ENCODE measurements at regions not wholly inside any gene's neighbourhood (a gene's known extent, or its start where the extent isn't known, plus 50 kb on each side); places are given as distances from the start of the nearest gene placed in this dataset.
A peak's percentile ranks its signal among the peaks of the same experiment; 100 is the strongest.

DNA sequence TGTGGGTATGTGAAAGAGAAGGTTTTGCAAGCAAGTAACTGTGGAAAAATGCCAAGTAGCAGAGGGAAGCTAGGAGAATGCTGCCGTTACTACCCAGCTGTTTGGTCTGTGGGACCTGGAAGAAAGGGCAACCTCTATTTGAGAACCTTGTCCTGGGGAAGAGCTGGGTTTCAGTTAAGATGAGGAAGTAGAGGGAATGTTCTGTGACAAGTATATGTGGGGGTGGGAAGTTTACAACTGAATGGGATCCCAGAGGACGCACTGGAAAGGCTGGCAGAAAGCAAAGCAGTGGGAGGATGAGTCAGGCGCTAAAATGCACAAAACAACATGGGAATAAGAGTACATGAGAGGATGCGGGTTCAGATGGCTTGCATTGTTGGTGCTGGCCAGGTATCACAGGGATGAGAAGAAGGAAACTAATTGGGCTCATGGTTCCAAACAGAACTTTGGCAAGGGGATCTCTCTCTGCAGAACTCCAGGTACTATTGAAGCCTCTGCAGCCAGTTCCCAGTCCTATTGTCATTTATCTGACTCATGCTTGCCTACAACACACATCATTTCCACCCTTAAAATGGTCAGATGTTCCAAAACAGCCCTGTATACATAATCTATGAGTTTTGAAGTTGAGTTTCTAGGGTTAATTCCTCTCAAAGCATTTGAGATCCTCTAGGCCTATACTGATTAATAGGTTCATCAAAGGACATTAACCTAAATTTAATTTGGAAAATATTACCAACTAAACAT, 88.5 kb upstream of the VAV3 start:
- in situ Hi-C loops (cut with HindIII; ENCODE audit: low pct_ligation_motif_present, low pct_unique_long_range_greater_than_20kb, low sequenced_read_pairs), result no loop called here
- no peak for DNase-seq

DNA sequence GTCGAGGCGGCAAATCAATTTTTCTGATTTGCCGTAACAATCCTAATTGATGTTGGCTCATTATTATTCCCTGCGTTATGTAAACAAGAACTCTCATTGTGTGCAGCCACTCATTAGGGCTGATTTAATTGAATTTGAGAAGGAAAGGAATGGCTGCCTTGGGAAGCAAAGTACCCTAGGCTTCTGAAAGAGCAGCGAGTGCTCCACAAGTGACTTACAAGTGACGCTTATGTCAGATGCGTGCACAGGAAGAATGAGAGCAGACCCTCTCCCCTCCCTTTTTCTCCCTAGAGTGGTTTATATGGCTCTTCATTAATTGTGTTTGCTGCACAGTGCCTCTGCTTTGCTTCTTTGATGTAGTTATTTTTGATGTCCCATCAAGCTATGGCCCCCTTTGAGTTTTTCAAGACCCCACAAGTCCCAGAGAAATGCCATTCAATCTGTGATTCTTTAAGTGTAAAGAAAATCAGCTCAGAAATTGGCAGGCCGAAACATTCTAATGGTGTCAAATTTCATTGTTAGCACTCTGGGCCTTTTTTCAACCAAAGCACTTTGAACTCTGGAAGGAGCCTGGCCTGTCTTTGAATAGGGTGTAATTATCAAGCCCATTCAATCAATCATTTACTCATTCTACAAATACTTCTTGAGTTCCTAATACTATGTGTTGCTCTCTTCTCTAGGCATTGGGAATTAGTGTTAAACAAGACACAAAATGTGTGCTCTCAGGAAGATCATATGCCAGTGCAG, 86.8 kb upstream of the VAV3 start:
- no peak for DNase-seq
- in situ Hi-C loops (cut with HindIII; ENCODE audit: low pct_ligation_motif_present, low pct_unique_long_range_greater_than_20kb, low sequenced_read_pairs), result no loop called here

DNA sequence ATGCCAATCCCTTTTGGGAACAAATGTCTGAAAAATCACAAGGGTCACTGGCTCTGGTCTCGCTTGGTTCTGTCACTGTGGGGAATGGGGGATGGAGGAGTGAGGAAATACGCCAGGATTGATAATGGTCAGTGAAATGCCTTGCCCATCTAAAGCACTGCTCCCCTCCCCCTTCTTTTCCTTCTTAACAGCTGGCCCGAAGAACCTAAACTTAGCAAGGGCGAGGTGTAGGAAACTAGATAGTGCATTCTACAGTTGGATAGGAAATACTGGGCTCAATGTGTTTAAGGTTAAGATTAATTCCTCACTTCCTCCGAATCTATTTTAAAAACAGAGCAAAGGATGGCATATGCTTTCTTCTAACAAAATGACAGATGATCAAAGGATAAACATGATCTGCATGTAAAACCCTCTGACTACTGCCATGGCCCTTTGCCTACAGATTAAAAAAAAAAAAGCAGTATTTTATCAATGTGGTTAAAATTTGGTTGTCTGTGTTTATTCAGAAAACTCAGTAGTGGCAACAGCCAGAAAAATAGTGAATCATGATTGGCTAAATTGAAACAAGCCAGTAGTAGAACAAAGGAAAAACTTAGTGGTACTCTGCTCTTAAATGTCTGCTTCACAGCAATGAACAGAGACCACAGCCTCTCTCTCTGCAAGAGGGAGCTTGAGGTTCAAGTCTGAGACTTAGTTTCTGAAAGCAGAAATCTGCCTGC, 86.1 kb upstream of the VAV3 start:
- DNase-seq, result no peak
- in situ Hi-C loops (cut with HindIII; ENCODE audit: low pct_ligation_motif_present, low pct_unique_long_range_greater_than_20kb, low sequenced_read_pairs), result no loop called here

DNA sequence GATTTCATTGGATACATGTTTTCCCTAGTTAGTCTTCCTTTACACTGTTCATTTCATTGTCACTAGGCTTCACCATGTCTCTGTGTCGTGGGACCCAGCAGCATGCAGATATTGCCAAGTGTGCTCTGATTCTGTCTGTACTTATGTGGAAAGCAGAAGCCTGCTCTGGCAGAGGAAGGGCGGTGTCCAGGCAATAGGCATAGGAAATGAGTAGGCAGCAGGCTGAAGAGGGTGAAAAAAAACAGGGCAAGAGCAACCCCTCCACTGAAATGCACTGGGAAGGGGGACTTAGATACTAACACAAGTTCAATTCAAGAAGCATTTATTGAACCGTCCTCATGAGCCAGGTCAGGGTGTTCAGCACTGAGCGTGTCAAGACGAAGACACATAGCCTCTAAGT, 85.2 kb upstream of the VAV3 start:
- no peak for DNase-seq
- in situ Hi-C loops (cut with HindIII; ENCODE audit: low pct_ligation_motif_present, low pct_unique_long_range_greater_than_20kb, low sequenced_read_pairs), result no loop called here

DNA sequence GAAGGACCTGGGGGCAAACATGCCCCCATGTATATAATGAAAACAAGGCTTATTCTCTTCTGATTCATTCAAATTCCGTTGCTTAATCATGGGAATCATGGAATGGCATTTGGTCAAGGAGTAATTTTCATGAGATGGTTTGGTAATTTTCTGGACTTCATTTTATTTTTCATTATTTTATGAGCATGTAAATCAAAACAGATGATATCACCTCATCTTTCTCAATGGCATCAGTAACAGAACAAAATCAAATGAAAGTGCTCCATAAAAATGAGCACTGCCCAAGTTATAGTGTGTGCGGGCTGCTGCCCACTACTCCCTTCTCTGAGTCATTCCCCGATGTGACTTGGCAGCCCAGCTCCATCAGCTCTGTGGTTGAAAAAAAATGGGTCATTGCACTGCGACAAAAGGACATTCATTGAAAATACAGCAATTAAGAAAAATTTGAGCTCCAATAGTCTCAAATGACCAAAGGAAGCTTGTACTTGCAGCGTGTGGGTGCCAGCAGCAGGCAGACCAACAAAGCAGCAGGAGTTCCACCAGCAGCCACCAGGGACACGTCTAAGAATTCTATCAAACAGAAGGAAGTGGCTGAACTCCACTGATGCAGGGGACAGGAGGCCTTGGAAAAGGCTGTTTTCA, 84.3 kb upstream of the VAV3 start:
- DNase-seq, result peak; percentile 15
- in situ Hi-C loops (cut with HindIII; ENCODE audit: low pct_ligation_motif_present, low pct_unique_long_range_greater_than_20kb, low sequenced_read_pairs), result no loop called here

DNA sequence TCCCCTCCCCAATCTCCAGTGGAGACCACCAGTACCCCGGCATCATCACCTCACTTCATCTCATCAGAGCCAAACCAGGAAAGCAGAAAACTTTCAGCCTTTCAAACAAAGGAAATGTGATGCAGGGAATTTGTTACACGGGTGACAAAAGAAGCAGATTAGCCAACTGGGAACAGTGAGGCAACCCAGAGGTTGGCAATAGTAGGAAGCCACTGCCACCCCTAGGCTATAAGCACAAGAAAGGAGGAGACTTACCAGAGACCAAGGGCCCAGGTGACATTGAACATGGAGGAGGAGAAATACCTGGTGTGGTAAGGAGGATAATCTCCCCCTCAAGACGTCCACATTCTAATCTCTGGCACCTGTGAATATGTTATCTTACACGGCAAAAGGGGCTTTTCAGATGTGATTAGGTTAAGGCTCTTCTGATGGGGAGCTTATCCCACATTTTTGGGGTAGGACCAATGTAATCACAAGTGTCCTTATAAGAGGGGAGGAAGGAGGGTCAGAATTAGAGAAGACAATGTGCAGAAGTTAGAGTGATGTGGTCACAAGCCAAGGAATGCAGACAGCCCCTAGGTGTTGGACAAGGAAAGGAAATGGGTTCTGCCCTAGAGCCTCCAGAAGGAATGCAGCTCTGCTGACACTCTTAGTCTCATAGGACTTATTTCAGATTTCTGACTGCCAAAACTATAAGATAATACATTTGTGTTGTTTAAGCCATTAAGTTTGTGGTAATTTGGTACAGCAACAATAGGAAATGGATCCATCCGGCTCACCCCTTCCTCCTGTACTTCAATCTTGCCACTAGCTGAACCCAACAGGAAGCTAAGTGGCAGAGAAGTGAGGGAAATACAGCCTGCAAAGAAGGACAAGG, 83.6 kb upstream of the VAV3 start:
- DNase-seq, result no peak
- in situ Hi-C loops (cut with HindIII; ENCODE audit: low pct_ligation_motif_present, low pct_unique_long_range_greater_than_20kb, low sequenced_read_pairs), result no loop called here

DNA sequence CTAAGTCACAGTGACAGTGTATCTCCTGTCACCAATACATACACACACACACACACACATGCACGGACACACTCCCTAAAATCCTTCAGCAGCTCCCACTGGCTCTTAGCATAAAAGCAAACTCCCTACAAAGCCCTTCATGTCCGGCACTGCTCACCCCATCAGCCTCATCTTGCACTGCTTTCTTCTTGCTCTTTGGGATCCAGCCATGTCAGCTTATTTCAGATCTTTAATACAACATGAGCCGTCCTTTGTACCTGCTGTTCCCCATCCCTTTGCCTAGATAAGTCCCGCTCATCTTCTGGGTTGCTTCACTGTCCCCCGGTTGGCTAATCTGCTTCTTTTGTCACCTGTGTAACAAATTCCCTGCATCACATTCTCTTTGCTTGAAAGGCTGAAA, 82.1 kb upstream of the VAV3 start:
- no peak for DNase-seq
- in situ Hi-C loops (cut with HindIII; ENCODE audit: low pct_ligation_motif_present, low pct_unique_long_range_greater_than_20kb, low sequenced_read_pairs), result no loop called here

DNA sequence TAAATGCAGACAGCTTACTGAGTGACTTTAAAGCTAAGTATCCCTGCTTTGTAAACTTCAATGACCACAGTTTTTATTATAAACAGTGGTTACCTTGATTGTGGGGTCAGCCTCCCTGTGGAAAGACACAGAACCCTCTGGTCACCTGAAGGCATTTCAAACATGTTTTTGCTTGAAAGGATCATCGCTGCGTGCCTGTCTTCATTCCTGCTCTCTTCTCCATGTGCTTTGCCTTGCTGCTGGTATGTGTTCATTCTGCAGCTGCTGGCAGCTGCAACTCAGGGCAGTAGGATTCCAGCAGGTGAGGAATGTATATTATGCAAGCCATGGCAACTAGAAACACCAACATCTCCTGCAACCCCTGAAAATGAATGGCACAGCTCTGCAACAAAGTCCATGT, 81.0 kb upstream of the VAV3 start:
- in situ Hi-C loops (cut with HindIII; ENCODE audit: low pct_ligation_motif_present, low pct_unique_long_range_greater_than_20kb, low sequenced_read_pairs), result no loop called here
- no peak for DNase-seq

DNA sequence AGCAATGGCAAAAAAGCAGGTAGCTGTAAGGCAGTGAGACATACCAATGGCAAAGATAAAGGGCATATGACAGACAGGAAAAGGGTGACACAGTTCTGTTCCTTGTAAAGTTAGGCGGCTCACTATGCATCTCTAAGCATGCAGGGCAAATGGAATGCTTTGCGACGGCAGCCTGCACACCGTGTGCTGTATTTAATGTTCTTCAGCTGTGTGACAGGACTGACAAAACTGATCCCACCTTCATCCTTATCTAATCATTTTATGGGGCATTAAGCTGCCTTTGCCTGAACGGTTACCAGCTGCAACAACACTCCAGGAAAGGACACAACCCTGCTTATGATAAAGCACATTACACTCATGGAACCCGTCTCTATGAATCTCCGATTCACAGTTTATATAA, 80.5 kb upstream of the VAV3 start:
- in situ Hi-C loops (cut with HindIII; ENCODE audit: low pct_ligation_motif_present, low pct_unique_long_range_greater_than_20kb, low sequenced_read_pairs), result no loop called here
- DNase-seq, result no peak

DNA sequence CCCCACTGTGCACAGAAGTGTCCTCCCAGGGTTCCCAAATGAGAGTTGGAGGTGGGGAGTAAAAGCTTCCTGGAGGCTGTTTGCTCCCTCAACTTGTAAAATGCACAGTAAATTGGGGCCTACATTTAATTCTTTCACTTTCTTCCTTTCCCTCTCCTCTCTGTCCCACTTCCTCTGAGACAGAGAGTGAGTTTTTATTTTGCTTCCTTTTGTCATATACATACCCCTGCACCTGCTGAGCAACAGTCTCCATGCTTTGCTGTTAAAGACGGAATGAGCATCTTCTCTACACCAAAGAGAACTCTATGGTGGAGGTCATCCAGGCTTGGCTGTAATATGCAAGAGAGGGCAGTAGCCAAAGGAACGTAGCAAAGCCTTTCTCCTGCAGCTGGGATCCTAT, 79.3 kb upstream of the VAV3 start:
- DNase-seq, result no peak
- in situ Hi-C loops (cut with HindIII; ENCODE audit: low pct_ligation_motif_present, low pct_unique_long_range_greater_than_20kb, low sequenced_read_pairs), result no loop called here

DNA sequence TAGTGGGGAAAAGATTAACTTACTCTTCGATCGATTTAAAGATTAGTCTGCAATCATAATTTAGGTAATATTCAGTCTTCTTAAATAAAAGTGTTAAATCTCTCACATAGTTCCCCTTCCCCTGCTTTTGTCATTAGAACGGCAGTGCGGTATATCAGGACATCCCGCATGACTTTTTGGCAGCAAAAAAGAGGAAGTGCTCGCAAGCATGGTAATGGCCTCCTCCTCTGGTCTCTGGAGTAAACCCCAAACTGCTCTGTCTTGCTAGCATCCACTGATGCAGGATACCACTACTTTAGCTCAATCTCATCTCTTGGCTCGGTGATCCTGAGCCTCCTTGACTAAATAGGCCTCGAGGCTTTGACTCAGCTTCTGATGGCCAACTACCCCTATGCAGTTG, 78.7 kb upstream of the VAV3 start:
- no peak for DNase-seq
- in situ Hi-C loops (cut with HindIII; ENCODE audit: low pct_ligation_motif_present, low pct_unique_long_range_greater_than_20kb, low sequenced_read_pairs), result no loop called here

DNA sequence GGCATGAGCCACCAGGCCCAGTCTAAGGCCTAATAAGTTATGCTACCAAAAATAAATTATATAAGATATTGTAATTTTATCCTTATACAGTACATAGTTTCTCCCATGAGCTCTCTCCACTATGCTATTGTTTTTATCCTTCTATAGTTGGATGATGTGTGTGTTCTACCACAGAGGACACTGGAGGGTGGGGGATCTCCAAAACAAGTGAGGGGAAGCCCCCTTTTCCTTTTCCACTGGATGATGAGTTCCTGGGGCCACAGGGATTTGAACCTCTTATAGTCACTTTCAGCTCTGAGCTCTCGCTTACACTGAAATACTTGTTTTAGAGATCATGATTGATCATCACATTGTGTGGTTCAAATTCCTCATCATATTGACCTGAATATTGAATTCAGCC, 77.6 kb upstream of the VAV3 start:
- in situ Hi-C loops (cut with HindIII; ENCODE audit: low pct_ligation_motif_present, low pct_unique_long_range_greater_than_20kb, low sequenced_read_pairs), result no loop called here
- no peak for DNase-seq

DNA sequence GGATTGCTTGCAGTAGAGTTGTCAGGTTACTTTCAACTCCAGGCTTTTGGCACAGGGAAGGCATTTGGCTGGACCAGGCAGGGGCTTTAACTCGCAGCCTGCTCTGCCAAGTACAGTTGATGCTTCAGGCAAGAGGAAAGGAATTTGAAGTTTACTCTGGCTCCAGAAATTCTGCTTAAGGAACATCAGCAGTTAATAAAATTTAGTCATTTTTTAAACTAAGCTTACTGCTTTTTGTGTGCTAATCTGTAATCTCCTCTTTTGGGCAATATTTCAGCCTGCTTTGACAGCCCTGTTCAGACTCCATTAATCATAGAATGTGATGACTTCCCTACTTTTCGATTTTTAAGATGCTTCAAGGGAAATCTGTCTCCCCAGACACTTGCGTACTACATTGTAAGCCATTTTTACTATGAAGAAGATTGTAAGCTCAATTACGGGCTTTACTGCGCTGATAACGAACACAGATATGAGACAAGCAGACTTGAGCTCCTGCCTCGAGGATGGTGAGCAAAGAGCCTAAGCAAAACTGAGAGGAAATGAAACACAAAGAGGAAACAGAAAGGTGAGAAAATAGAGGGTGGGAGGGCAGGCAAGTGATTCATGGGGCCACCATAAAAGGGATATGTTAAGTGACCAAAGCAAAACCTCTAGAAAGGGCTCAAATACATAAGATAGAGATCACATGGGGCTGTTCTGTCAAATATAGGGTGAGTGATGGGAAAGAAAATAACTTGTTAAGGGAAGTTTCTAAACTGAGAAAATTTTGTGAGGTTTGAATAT, 76.6 kb upstream of the VAV3 start:
- no peak for DNase-seq
- in situ Hi-C loops (cut with HindIII; ENCODE audit: low pct_ligation_motif_present, low pct_unique_long_range_greater_than_20kb, low sequenced_read_pairs), result no loop called here

DNA sequence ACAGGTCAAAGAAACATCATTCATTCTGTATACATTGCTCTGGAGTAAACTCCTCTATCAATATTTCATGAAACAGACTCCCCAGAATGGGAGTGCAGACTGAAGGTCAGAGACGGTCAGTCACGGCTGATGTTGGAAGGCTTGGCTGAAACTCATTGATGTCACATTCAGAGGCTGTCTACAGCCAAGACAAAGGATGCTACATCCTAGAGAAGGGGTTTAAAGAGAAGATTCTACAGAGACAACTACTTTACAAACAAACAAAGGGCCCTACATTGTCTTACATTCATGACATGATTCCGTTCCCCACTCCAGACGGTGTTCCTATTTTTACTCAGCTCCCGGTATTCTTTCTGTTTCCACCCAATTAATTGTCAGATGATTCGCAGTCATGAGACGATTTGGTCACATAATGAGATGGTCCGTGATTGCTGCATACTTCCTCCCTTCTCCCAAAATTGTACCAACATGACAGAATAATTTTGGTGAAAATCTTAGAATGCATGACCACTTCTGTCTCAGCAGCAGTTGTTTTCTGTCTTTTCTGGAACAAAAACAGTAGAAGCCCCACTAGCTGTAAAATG, 73.8 kb upstream of the VAV3 start:
- in situ Hi-C loops (cut with HindIII; ENCODE audit: low pct_ligation_motif_present, low pct_unique_long_range_greater_than_20kb, low sequenced_read_pairs), result no loop called here
- DNase-seq, result no peak

DNA sequence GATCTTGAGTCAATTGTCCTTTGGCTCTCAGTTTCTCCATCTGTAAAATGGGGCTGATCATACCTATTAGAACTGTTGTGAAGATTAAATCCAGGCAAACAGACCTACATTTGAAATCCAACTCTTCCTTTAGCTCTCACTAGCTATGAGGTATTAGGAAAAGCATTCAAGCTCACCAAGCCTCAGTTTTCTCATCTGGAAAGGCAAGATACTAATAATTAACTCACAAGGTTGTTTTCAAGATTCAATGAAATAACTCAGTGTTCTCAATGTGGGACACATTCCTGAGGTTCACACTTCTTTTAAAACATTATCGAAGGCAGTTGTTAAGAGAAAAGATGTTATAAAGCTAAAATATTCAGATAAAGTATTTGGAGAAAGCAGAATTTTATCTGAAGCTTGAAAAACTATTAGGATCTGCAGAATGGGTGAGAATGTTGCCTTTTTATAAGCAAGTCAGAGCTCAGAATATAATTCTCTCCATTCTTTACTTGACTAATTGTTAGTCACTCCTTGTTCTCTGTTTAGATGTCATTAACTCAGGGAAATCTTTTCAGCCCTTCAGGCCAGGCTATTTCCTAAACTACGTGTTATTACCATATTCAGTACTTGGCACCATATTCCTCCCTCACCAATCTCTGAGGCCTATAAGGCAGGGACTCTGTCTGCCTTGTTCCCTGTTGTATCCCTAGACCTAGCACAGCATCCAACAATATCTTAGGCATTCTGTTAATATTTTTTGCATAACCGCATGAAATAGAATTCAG, 72.0 kb upstream of the VAV3 start:
- in situ Hi-C loops (cut with HindIII; ENCODE audit: low pct_ligation_motif_present, low pct_unique_long_range_greater_than_20kb, low sequenced_read_pairs), result no loop called here
- no peak for DNase-seq

DNA sequence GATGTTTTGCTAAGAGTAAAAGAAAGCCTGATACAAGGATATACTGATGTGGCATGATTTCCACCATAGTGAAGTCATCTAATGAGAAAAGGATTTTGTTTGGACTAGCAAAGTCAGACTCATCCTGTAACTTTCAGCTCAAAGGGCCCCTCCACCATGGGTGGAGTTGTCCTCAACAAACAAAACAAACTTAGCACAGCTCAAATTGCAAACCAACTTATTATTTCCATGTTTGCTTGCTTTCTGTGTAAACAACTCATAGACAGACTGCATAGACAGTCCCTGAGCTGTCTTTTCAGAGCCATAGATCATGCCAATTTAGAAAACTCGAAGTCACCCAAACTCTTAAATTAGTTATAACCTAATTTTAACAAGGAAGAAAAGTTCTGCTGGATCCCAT, 69.4 kb upstream of the VAV3 start:
- no peak for DNase-seq
- in situ Hi-C loops (cut with HindIII; ENCODE audit: low pct_ligation_motif_present, low pct_unique_long_range_greater_than_20kb, low sequenced_read_pairs), result no loop called here

DNA sequence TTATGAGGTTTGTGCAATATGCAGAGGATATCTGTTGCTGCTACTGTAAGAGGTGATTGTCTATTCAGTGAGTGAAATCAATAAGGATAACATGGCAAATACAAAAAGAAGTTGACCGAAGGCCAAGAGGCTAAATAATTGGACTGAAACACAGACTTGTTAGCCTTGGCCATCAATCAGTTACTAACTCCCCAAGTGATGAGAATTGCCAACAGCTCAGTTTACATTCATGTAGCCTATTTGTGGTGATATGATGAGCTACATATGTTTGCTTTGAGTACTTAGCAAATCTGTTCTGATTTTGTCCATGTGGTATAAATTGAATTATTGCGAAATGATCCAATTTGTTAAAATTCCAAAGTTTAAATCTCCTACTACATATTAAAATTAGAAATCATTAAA, 68.6 kb upstream of the VAV3 start:
- in situ Hi-C loops (cut with HindIII; ENCODE audit: low pct_ligation_motif_present, low pct_unique_long_range_greater_than_20kb, low sequenced_read_pairs), result no loop called here
- no peak for DNase-seq
